Peyer's patch (tissue), 4 donors: ENCODE measurements at regions not wholly inside any gene's neighbourhood (a gene's known extent, or its start where the extent isn't known, plus 50 kb on each side); places are given as distances from the start of the nearest gene placed in this dataset.

ENCODE experiments used
- DNase-seq, 3 donors: peaks; one replicate each; pipeline ENCODE4 v3.0.0-alpha.2; 2017 to 2019
- H3K27ac ChIP-seq, 4 donors: fragments of 200-600 bp; sonication (generic); one replicate each; pipeline ENCODE4 v1.5.1; 2016 to 2019
- H3K27me3 ChIP-seq, 2 donors: fragments of 200-600 bp; sonication (generic); one replicate each; pipeline ENCODE4 v1.5.1; 2019
- H3K36me3 ChIP-seq, 3 donors: fragments of 200-600 bp; sonication (generic); one replicate each; pipeline ENCODE4 v1.5.1; 2016 to 2019
- H3K4me1 ChIP-seq, 4 donors: fragments of 200-600 bp; sonication (generic); one replicate each; pipeline ENCODE4 v1.5.1; 2016 to 2019
- H3K4me3 ChIP-seq, 4 donors: fragments of 200-600 bp; sonication (generic); 1 replicate in 3 of 4; 2 replicates in 1 of 4; pipeline ENCODE4 v1.5.1; 2016 to 2019; ENCODE audit warnings: mild to moderate bottlenecking in 1 of 4
- H3K9me3 ChIP-seq, 4 donors: fragments of 200-600 bp; sonication (generic); one replicate each; pipeline ENCODE4 v1.5.1; 2016 to 2019; ENCODE audit warnings: mild to moderate bottlenecking in 1 of 4
- POLR2A ChIP-seq, 2 donors: fragments of 450-650 bp; IDR thresholded peaks; one replicate each; pipeline ENCODE4 v1.5.1; 2017; ENCODE audit warnings: antibody characterized with exemption in 2 of 2, mild to moderate bottlenecking in 2 of 2, moderate library complexity in 2 of 2
- TF ChIP-seq, protein P1 (sequence below), 6 experiments: fragments of 450-650 bp in 4 of 6; fragments of 200-600 bp in 2 of 6; sonication (generic) in 1 of 6; IDR thresholded peaks; one replicate each; pipeline ENCODE4 v1.5.1; 2017 to 2019; ENCODE audit warnings: antibody characterized with exemption in 6 of 6, mild to moderate bottlenecking in 3 of 6, moderate library complexity in 1 of 6

DNA sequence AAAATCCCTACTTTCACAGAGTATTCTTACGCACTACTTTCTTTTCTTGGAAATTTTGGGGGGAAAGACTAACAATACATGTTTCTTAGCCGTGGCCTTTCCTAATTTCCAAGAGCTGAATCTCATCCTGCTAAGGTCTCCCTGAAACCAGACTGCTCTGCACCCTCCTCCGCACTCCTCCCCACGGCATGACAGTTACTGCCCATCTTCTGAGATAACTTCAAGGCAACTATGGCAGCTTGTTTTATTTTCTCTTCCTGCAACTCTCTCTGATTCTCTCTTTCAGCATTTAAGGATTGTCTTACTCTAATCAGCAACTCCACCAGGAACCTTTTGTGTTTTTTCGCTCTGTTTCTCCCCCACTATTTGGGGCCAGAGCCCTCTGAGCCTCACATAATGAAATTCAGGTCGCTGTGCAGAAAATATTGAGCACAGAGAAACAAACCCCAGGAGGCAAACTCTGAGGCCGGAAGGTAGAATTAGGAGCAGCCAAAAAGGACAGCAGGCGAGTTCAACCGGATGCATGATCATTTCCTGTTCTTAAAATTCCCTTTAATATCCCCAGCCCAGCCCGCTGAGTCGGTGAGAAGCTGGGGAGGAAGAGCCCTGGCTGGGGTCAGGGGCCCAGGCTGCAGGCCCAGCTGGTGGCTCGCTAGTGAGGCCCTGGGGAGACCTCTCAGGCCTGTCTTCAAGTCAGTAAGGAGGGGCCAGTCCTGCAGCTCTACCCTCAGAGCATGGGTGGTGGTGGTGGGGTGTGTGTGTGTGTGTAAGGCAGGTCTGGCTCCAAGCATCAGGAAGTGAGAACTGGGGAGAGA, 213.6 kb upstream of the S1PR3 start:
- TF ChIP-seq, protein P1, sequence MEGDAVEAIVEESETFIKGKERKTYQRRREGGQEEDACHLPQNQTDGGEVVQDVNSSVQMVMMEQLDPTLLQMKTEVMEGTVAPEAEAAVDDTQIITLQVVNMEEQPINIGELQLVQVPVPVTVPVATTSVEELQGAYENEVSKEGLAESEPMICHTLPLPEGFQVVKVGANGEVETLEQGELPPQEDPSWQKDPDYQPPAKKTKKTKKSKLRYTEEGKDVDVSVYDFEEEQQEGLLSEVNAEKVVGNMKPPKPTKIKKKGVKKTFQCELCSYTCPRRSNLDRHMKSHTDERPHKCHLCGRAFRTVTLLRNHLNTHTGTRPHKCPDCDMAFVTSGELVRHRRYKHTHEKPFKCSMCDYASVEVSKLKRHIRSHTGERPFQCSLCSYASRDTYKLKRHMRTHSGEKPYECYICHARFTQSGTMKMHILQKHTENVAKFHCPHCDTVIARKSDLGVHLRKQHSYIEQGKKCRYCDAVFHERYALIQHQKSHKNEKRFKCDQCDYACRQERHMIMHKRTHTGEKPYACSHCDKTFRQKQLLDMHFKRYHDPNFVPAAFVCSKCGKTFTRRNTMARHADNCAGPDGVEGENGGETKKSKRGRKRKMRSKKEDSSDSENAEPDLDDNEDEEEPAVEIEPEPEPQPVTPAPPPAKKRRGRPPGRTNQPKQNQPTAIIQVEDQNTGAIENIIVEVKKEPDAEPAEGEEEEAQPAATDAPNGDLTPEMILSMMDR (IDR thresholded peaks at IDR 0.05), result no peak
- no peak for TF ChIP-seq POLR2A (IDR thresholded peaks at IDR 0.05)
- H3K9me3 ChIP-seq, result no peaks in the 10 kb centered on the region
- H3K4me1 ChIP-seq, result peaks cover 0 to 14% (median 0%) of the 10 kb centered on the region in 4 donors
- H3K27ac ChIP-seq, result no peak overlapping the region
- no peaks in the 10 kb centered on the region for H3K36me3 ChIP-seq
- no peak overlapping the region for H3K4me3 ChIP-seq
- H3K27me3 ChIP-seq, result no peaks in the 10 kb centered on the region
- DNase-seq, result no peak

DNA sequence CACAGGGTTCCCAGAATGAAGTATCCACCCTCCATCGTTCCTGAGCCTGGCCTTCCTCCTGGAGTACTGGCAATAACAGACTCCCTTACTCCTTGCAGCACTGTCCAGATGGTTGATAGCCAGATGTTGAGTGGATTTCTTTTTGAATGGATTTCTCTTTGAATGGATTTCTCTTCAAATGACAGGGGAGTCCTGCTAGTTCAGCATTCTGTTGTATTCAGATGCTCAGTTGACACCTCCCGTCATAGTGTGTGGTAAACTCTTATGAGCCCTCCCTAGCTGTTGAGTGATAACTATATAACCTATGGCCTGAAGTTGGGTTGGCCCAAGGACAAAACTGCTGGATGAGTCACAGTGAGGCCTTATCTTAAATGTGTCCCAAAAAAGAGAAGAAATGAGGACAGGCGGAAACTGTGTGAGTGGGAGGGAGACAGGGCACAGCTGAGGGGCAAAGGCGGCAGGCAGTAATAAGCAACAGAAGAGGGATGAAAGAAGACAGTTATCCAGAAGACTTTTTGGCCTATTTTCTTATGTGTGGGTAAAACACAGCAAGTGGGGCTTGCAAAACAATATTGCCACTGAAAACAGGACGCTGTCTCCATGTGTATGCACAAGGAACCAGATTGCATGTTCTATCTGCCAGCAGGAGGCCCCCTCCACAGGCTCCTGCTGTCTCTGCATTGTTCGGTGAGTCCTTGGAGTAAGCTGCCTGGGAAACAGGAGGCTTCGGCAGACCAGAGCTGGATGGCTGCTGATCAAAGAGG, 209.5 kb upstream of the S1PR3 start:
- peaks cover 0 to 14% (median 0%) of the 10 kb centered on the region in 4 donors for H3K4me1 ChIP-seq
- H3K9me3 ChIP-seq, result no peaks in the 10 kb centered on the region
- DNase-seq, result no peak
- H3K27ac ChIP-seq, result no peak overlapping the region
- TF ChIP-seq POLR2A (IDR thresholded peaks at IDR 0.05), result no peak
- TF ChIP-seq, protein P1 (IDR thresholded peaks at IDR 0.05), result no peak
- no peaks in the 10 kb centered on the region for H3K27me3 ChIP-seq
- H3K36me3 ChIP-seq, result no peaks in the 10 kb centered on the region
- no peak overlapping the region for H3K4me3 ChIP-seq

DNA sequence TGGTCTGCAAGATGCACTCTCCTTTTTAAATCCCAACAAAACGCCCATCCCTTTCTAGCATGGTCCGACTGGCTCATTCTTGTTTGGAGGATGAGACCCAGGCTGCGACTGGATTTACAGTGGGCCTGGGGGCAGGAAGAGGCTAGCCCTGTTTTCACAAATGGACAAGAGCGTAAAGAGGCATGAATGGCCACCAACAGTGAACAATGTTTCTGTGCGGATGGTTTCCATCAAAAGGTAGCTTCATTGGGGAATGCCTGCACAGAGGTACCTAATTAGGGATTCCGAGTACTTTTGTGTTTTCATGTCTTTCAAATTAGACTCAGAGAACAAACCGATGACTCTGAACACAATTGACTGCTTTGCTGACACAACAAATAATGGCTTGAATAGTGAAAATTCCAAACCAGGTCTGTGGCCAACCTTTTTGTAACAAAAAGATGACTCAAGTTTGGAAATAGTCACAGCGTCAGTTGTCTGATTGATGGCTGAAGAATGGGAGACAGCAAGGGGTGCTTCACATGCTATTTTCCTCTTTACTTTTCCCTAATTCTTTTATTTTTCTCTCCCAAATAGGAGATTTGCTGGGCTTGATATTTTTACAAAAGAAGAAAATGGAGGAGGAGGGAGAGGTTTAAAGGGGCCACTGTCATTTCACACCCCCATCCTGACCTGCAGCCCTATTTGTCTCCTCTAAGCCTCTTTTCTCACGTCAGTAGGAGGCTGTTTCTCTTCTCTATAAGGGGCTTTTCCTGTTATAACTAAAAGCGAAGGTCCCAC, 208.1 kb upstream of the S1PR3 start:
- Histone ChIP-seq H3K36me3 (no peaks in the 10 kb centered on the region), H3K4me3 (no peak overlapping the region), H3K27me3 (no peaks in the 10 kb centered on the region), H3K4me1 (peaks cover 0 to 2% (median 0%) of the 10 kb centered on the region in 4 donors), H3K27ac (no peak overlapping the region), H3K9me3 (no peaks in the 10 kb centered on the region)
- DNase-seq, result no peak
- TF ChIP-seq, protein P1 (IDR thresholded peaks at IDR 0.05), result no peak
- no peak for TF ChIP-seq POLR2A (IDR thresholded peaks at IDR 0.05)

DNA sequence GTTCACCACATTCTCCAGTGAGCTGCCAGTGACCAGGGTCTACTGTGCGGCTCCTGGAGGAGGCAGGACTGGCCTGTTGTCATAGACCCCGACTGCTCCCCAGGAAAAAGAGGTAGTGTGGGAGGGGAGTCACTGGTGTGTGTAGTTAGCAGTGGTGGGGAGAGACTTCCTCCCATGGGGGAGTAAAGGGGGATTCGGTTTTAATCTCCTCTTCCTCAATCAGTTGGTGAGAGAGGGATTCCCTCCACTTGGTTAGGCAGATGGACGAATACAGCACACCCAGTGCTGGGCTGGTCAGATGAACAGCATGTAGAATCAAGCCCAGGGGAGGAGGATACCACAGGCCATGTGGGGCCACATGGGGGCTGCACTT, 207.6 kb upstream of the S1PR3 start:
- Histone ChIP-seq H3K9me3 (no peaks in the 10 kb centered on the region), H3K4me3 (no peak overlapping the region), H3K27me3 (no peaks in the 10 kb centered on the region), H3K36me3 (no peaks in the 10 kb centered on the region), H3K4me1 (no peaks in the 10 kb centered on the region), H3K27ac (no peak overlapping the region)
- no peak for DNase-seq
- no peak for TF ChIP-seq POLR2A (IDR thresholded peaks at IDR 0.05)

DNA sequence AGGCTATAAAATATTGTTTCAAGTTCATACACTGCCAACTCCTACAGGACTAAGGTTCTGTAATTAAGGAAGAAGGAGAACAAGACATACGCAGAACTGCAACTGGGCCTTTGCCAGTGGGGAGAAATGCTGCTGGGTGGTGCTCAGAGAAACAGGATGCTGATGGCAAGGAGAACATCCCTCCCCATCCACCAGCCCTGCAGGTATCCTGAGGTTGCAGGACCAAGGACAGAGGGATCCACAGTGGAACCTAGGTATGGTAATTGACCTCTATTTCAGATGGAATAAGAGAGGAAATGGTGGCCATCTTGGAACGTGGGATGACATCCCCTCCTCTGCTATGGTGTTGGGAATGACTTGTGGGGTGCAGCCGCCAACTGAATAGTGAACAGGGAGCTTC, 206.3 kb upstream of the S1PR3 start:
- no peaks in the 10 kb centered on the region for H3K36me3 ChIP-seq

More for the DNA sequence above, 206.3 kb upstream of the S1PR3 start:
- TF ChIP-seq, protein P1 (IDR thresholded peaks at IDR 0.05), result no peak
- Histone ChIP-seq H3K4me1 (no peaks in the 10 kb centered on the region), H3K27ac (no peak overlapping the region), H3K4me3 (no peak overlapping the region), H3K27me3 (no peaks in the 10 kb centered on the region), H3K9me3 (no peaks in the 10 kb centered on the region)
- DNase-seq, result no peak
